Mesendoderm (in vitro differentiated cells): ENCODE measurements at regions not wholly inside any gene's neighbourhood (a gene's known extent, or its start where the extent isn't known, plus 50 kb on each side); places are given as distances from the start of the nearest gene placed in this dataset.

Experiments
- DNase-seq: peaks from one replicate; pipeline ENCODE4 v3.0.0; 2013
- H2AK5ac ChIP-seq: 2 replicates; pipeline ENCODE4 v1.6.1; 2013; ENCODE audit warnings: low read length, inconsistent platforms
- H2BK120ac ChIP-seq: 2 replicates; pipeline ENCODE4 v1.6.1; 2013; ENCODE audit warnings: low read depth, mild to moderate bottlenecking, low read length, moderate library complexity, mixed read lengths
- H2BK15ac ChIP-seq: replicated peaks from 2 replicates; pipeline ENCODE4 v1.6.1; 2013; ENCODE audit warnings: low read depth, mild to moderate bottlenecking, moderate library complexity
- H2BK5ac ChIP-seq: 2 replicates; pipeline ENCODE4 v1.6.1; 2013; ENCODE audit warnings: low read length, inconsistent platforms
- H3K18ac ChIP-seq: 2 replicates; pipeline ENCODE4 v1.6.1; 2013; ENCODE audit warnings: mild to moderate bottlenecking, low read length, mixed read lengths
- H3K23ac ChIP-seq: one replicate; pipeline ENCODE4 v1.6.1; 2013; ENCODE audit warnings: low read length
- H3K27ac ChIP-seq: 2 replicates; pipeline ENCODE4 v1.5.1; 2013; ENCODE audit warnings: low read depth, mild to moderate bottlenecking, inconsistent platforms, low read length, moderate library complexity
- H3K27me3 ChIP-seq: 2 replicates; pipeline ENCODE4 v1.6.1; 2013; ENCODE audit warnings: low read length, control low read depth, mild to moderate bottlenecking, inconsistent platforms; ENCODE audit not compliant: insufficient read depth, poor library complexity
- H3K36me3 ChIP-seq: 2 replicates; pipeline ENCODE4 v1.6.1; 2013; ENCODE audit warnings: low read length, inconsistent platforms; ENCODE audit not compliant: control insufficient read depth, insufficient read depth
- H3K4ac ChIP-seq: one replicate; pipeline ENCODE4 v1.6.1; 2013; ENCODE audit warnings: low read depth, mild to moderate bottlenecking, low read length, moderate library complexity
- H3K4me1 ChIP-seq: 2 replicates; pipeline ENCODE4 v1.6.1; 2013; ENCODE audit warnings: low read depth, low read length, inconsistent platforms; ENCODE audit not compliant: control insufficient read depth
- H3K4me2 ChIP-seq: 2 replicates; pipeline ENCODE4 v1.6.1; 2013; ENCODE audit warnings: low read length
- H3K4me3 ChIP-seq: 2 replicates; pipeline ENCODE4 v1.5.1; 2013; ENCODE audit warnings: mild to moderate bottlenecking, low read length
- H3K56ac ChIP-seq: one replicate; pipeline ENCODE4 v1.6.1; 2013; ENCODE audit warnings: low read length
- H3K79me1 ChIP-seq: 2 replicates; pipeline ENCODE4 v1.6.1; 2013; ENCODE audit warnings: low read length, inconsistent platforms
- H3K79me2 ChIP-seq: 2 replicates; pipeline ENCODE4 v1.6.1; 2013; ENCODE audit warnings: mild to moderate bottlenecking, low read length; ENCODE audit not compliant: control insufficient read depth, insufficient read depth
- H3K9ac ChIP-seq: 2 replicates; pipeline ENCODE4 v1.6.1; 2013; ENCODE audit warnings: low read length, inconsistent platforms
- H4K5ac ChIP-seq: one replicate; pipeline ENCODE4 v1.6.1; 2013; ENCODE audit warnings: low read length
- H4K8ac ChIP-seq: one replicate; pipeline ENCODE4 v1.6.1; 2013; ENCODE audit warnings: low read depth, mild to moderate bottlenecking, control low read depth, low read length, moderate library complexity
- WGBS: extraction: QIAGEN DNeasy Blood & Tissue Kit; methylation state at CpG from one replicate; pipeline ENCODE4 v1.1.7; 2013; ENCODE audit warnings: low lambda C conversion rate, missing lambda C conversion rate; ENCODE audit not compliant: insufficient coverage; ENCODE audit errors: extremely low coverage; 5-methylcytosine and 5-hydroxymethylcytosine counted together

GRCh38 chr16:9489835-9490467 is 398.5 kb downstream of the HAPSTR1 start:
- WGBS = no CpG with 5 or more reads among the region's 10 CpGs
- Histone ChIP-seq H2BK15ac (no peak overlapping the region), H3K9ac (no peak overlapping the region), H4K5ac (no peak overlapping the region), H3K27me3 (no peaks in the 10 kb centered on the region), H3K4me2 (no peak overlapping the region), H3K79me1 (no peaks in the 10 kb centered on the region), H2BK120ac (no peak overlapping the region), H2AK5ac (no peak overlapping the region), H3K23ac (no peak overlapping the region), H3K79me2 (no peaks in the 10 kb centered on the region), H3K18ac (no peak overlapping the region), H4K8ac (no peak overlapping the region), H3K36me3 (no peaks in the 10 kb centered on the region), H2BK5ac (no peak overlapping the region), H3K56ac (no peak overlapping the region), H3K4me3 (no peak overlapping the region), H3K4ac (no peak overlapping the region), H3K27ac (no peak overlapping the region), H3K4me1 (no peaks in the 10 kb centered on the region)
- DNase-seq = no peak

DNA sequence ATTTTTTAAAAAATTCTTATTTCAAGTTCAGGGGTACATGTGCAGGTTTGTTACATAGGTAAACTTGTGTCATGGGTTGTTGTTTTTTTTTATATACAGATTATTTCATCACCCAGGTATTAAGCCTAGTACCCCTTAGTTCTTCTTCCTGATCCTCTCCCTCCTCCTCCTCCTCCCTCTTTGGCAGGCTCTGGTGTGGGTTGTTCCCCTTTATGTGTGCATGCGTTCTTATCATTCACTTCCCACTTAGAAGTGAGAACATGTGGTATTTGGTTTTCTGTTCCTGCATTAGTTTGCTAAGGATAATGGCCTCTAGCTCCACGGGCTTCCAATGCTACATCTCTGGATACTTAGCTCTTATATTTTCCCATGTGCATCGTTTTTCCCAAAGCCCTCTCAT is 404.4 kb downstream of the HAPSTR1 start:
- Histone ChIP-seq H3K18ac (no peak overlapping the region), H3K9ac (no peak overlapping the region), H4K8ac (no peak overlapping the region), H3K56ac (no peak overlapping the region), H4K5ac (no peak overlapping the region), H3K79me2 (no peaks in the 10 kb centered on the region), H2BK5ac (no peak overlapping the region), H3K36me3 (no peaks in the 10 kb centered on the region), H3K27ac (no peak overlapping the region), H3K4me2 (no peak overlapping the region), H2BK15ac (no peak overlapping the region), H2BK120ac (no peak overlapping the region), H3K27me3 (no peaks in the 10 kb centered on the region), H3K23ac (no peak overlapping the region), H3K79me1 (no peaks in the 10 kb centered on the region), H3K4me3 (no peak overlapping the region), H2AK5ac (no peak overlapping the region), H3K4me1 (peaks cover 2% of the 10 kb centered on the region), H3K4ac (no peak overlapping the region)
- DNase-seq = no peak
- WGBS = no CpG with 5 or more reads among the region's 3 CpGs

- Histone ChIP-seq H2BK120ac (no peak overlapping the region), H4K8ac (no peak overlapping the region), H3K36me3 (no peaks in the 10 kb centered on the region), H2BK15ac (no peak overlapping the region), H3K79me1 (no peaks in the 10 kb centered on the region), H3K4ac (no peak overlapping the region), H4K5ac (no peak overlapping the region), H3K18ac (no peak overlapping the region), H3K4me3 (no peak overlapping the region), H3K27ac (no peak overlapping the region), H3K4me2 (no peak overlapping the region), H3K79me2 (no peaks in the 10 kb centered on the region), H2AK5ac (no peak overlapping the region), H3K56ac (no peak overlapping the region), H3K9ac (no peak overlapping the region), H3K23ac (no peak overlapping the region), H3K4me1 (peaks cover 2% of the 10 kb centered on the region), H3K27me3 (no peaks in the 10 kb centered on the region), H2BK5ac (no peak overlapping the region)
- no CpG with 5 or more reads among the region's 3 CpGs for WGBS
- no peak for DNase-seq
These were observed 406.3 kb downstream of the HAPSTR1 start for GRCh38 chr16:9497750-9498149.

DNA sequence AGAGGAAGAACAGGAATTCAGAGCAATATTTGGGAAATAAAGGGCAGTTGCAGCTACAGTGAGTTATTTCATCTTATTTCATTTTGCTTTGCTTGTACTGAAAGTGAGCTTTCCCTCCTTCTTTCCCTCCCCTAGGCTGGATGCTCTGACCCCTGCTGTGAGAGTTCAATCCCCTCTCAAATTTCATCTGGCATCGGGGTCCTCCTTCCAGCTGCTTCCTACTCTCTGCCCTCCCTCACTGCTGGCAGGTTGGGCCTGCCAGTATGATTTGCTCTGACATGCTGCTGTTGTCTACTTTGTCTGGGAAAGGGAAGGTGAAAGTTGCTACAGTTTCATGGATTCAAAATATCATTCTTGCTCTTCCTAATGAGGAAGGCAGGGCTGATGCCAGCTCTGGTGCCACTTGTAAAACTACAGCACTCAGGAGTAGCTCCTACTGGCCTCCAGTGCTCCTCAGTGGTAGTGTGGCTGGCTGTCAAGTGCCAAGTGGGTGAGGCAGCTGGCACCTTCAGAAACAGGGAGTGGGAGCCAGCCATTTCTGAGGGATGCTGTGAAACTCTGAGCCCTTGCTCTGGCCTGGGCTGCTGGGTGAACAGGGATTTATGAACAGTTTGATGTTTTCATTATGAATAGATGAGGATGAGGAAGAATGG is 408.6 kb downstream of the HAPSTR1 start:
- Histone ChIP-seq H3K4me2 (no peak overlapping the region), H3K36me3 (no peaks in the 10 kb centered on the region), H4K5ac (no peak overlapping the region), H3K79me1 (no peaks in the 10 kb centered on the region), H3K4ac (no peak overlapping the region), H3K9ac (no peak overlapping the region), H2AK5ac (no peak overlapping the region), H3K4me1 (peaks cover 6% of the 10 kb centered on the region), H2BK15ac (no peak overlapping the region), H3K79me2 (no peaks in the 10 kb centered on the region), H3K4me3 (no peak overlapping the region), H3K18ac (no peak overlapping the region), H3K27me3 (no peaks in the 10 kb centered on the region), H3K27ac (no peak overlapping the region), H2BK120ac (no peak overlapping the region), H3K23ac (no peak overlapping the region), H4K8ac (no peak overlapping the region), H3K56ac (no peak overlapping the region), H2BK5ac (no peak overlapping the region)
- WGBS = no CpG with 5 or more reads among the region's 1 CpG
- peak; percentile 42 for DNase-seq

- no peak overlapping the region for H4K8ac ChIP-seq
- H3K9ac ChIP-seq = no peak overlapping the region
- H2BK120ac ChIP-seq = no peak overlapping the region
- no peak overlapping the region for H3K27ac ChIP-seq
- H3K4me1 ChIP-seq = peaks cover 6% of the 10 kb centered on the region
- no peak overlapping the region for H3K23ac ChIP-seq
- peak; percentile 50 for DNase-seq
- no peaks in the 10 kb centered on the region for H3K27me3 ChIP-seq
- H3K4ac ChIP-seq = no peak overlapping the region
- no peak overlapping the region for H2BK5ac ChIP-seq
- H2BK15ac ChIP-seq = no peak overlapping the region
- H3K56ac ChIP-seq = no peak overlapping the region
- H3K18ac ChIP-seq = no peak overlapping the region
- H3K79me1 ChIP-seq = no peaks in the 10 kb centered on the region
- no CpG with 5 or more reads among the region's 2 CpGs for WGBS
- H3K79me2 ChIP-seq = no peaks in the 10 kb centered on the region
- no peak overlapping the region for H3K4me3 ChIP-seq
- no peaks in the 10 kb centered on the region for H3K36me3 ChIP-seq
- H3K4me2 ChIP-seq = no peak overlapping the region
- no peak overlapping the region for H2AK5ac ChIP-seq
- H4K5ac ChIP-seq = no peak overlapping the region
These were observed 409.4 kb downstream of the HAPSTR1 start for GRCh38 chr16:9500872-9501271.
